ENCODE measurements at regions not wholly inside any gene's neighbourhood (a gene's known extent, or its start where the extent isn't known, plus 50 kb on each side); places are given as distances from the start of the nearest gene placed in this dataset.

DNA sequence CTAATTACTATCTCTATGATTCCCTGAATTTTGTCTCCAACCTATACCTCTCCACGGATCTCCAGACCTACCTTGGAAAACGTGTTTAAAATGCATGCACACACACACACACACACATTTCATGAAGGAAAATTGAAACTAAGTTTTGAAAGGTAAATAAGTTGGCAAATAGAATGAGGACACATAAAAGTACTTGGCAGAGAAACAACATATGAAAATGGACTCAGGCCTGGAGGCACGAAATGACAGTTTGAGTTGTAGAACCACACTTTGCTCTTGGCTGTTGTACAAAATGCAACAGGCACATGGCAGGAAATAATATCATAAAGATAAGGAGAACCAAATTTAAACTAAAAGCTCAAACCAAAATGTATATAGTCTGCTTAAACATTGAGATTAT lies 868.1 kb upstream of the CNTNAP5 start:
- Histone ChIP-seq H3K27me3 (ENCODE audit: control insufficient read depth, low read length) (no peaks in the 10 kb centered on the region), H3K9me2 (replicated peaks; ENCODE audit: control insufficient read depth, low read length) (no peaks in the 10 kb centered on the region), H3K9me3 (ENCODE audit: control insufficient read depth, insufficient read depth, low read length) (no peaks in the 10 kb centered on the region), H4K20me1 (ENCODE audit: control insufficient read depth, insufficient read depth, low read depth, low read length) (no peaks in the 10 kb centered on the region), H3K27ac (ENCODE audit: low read depth, low read length) (no peak overlapping the region), H3K4me3 (ENCODE audit: low read length) (no peak overlapping the region), H3K79me2 (ENCODE audit: control insufficient read depth, low read length) (no peaks in the 10 kb centered on the region), H3K36me3 (ENCODE audit: control insufficient read depth, low read length) (no peaks in the 10 kb centered on the region), H3K4me2 (ENCODE audit: low read length) (no peak overlapping the region), H3F3A (ENCODE audit: control insufficient read depth, insufficient read depth) (no peaks in the 10 kb centered on the region), H3K4me1 (ENCODE audit: control insufficient read depth, low read length) (no peaks in the 10 kb centered on the region)
- no peak for TF ChIP-seq EZH2phosphoT487 (IDR thresholded peaks at IDR 0.05; ENCODE audit: borderline replicate concordance, low read length)
- TF ChIP-seq, protein P1, sequence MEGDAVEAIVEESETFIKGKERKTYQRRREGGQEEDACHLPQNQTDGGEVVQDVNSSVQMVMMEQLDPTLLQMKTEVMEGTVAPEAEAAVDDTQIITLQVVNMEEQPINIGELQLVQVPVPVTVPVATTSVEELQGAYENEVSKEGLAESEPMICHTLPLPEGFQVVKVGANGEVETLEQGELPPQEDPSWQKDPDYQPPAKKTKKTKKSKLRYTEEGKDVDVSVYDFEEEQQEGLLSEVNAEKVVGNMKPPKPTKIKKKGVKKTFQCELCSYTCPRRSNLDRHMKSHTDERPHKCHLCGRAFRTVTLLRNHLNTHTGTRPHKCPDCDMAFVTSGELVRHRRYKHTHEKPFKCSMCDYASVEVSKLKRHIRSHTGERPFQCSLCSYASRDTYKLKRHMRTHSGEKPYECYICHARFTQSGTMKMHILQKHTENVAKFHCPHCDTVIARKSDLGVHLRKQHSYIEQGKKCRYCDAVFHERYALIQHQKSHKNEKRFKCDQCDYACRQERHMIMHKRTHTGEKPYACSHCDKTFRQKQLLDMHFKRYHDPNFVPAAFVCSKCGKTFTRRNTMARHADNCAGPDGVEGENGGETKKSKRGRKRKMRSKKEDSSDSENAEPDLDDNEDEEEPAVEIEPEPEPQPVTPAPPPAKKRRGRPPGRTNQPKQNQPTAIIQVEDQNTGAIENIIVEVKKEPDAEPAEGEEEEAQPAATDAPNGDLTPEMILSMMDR (IDR thresholded peaks at IDR 0.05; ENCODE audit: low read depth, low read length, poor library complexity, severe bottlenecking), result no peak

DNA sequence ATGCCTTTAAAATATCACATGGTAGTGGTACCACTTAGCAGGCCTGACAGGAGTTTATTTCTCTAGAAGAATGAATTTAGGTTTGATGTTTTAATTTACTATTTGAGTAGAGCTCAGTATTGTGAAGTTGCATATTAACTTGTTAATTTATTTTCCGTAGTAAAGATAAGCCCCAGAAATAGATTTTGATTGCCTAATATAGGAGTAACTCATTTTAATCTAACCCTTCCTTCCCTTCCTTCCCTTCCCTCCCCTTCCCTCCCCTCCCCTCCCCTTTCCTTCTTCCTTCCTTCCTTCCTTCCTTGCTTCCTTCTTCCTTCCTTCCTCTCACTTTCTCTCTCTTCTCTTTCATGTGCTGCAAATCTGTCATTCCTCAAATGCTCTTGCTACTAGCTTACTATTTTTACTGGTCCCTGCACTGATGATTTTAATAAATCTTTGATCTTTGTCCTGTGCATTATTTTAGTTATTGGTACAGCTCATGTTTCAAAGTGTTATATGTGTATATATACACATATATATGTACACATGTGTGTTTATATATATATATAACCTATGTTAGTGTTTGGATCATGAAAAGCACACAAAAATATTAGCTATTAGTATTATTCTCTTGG lies 862.6 kb upstream of the CNTNAP5 start:
- no peaks in the 10 kb centered on the region for H3K79me2 ChIP-seq (ENCODE audit: control insufficient read depth, low read length)
- no peaks in the 10 kb centered on the region for H3K9me3 ChIP-seq (ENCODE audit: control insufficient read depth, insufficient read depth, low read length)
- no peaks in the 10 kb centered on the region for H3K27me3 ChIP-seq (ENCODE audit: control insufficient read depth, low read length)
- H4K20me1 ChIP-seq (ENCODE audit: control insufficient read depth, insufficient read depth, low read depth, low read length), result no peaks in the 10 kb centered on the region
- H3K27ac ChIP-seq (ENCODE audit: low read depth, low read length), result no peak overlapping the region
- TF ChIP-seq, protein P1 (IDR thresholded peaks at IDR 0.05; ENCODE audit: low read depth, low read length, poor library complexity, severe bottlenecking), result no peak
- no peak for TF ChIP-seq EZH2phosphoT487 (IDR thresholded peaks at IDR 0.05; ENCODE audit: borderline replicate concordance, low read length)
- H3K9me2 ChIP-seq (replicated peaks; ENCODE audit: control insufficient read depth, low read length), result no peaks in the 10 kb centered on the region
- H3K36me3 ChIP-seq (ENCODE audit: control insufficient read depth, low read length), result no peaks in the 10 kb centered on the region
- H3K4me3 ChIP-seq (ENCODE audit: low read length), result no peak overlapping the region
- H3K4me2 ChIP-seq (ENCODE audit: low read length), result no peak overlapping the region
- H3K4me1 ChIP-seq (ENCODE audit: control insufficient read depth, low read length), result no peaks in the 10 kb centered on the region
- H3F3A ChIP-seq (ENCODE audit: control insufficient read depth, insufficient read depth), result no peaks in the 10 kb centered on the region

DNA sequence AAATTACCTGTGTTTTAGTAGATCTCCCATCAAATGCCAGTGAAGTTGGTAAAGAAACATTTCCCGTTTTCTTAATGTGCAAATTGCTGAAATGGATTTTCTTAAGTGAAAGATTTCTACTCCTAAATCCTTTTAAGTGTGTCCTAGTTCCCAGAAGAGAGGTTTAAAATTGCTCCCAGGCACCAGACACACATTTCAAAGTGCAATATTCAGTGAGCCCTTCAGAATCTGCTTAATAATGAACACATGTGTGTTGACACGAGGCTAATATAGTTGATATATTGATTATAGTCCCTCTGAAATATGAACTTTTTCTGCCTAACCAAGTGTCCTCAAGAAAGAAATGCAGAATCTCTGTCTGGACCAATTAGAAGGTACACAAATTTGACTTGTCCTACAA lies 861.7 kb upstream of the CNTNAP5 start:
- no peak overlapping the region for H3K27ac ChIP-seq (ENCODE audit: low read depth, low read length)
- H3K4me2 ChIP-seq (ENCODE audit: low read length), result no peak overlapping the region
- no peaks in the 10 kb centered on the region for H3K27me3 ChIP-seq (ENCODE audit: control insufficient read depth, low read length)
- H3K79me2 ChIP-seq (ENCODE audit: control insufficient read depth, low read length), result no peaks in the 10 kb centered on the region
- TF ChIP-seq EZH2phosphoT487 (IDR thresholded peaks at IDR 0.05; ENCODE audit: borderline replicate concordance, low read length), result no peak
- TF ChIP-seq, protein P1 (IDR thresholded peaks at IDR 0.05; ENCODE audit: low read depth, low read length, poor library complexity, severe bottlenecking), result no peak
- no peaks in the 10 kb centered on the region for H3K4me1 ChIP-seq (ENCODE audit: control insufficient read depth, low read length)
- H4K20me1 ChIP-seq (ENCODE audit: control insufficient read depth, insufficient read depth, low read depth, low read length), result no peaks in the 10 kb centered on the region
- H3K36me3 ChIP-seq (ENCODE audit: control insufficient read depth, low read length), result no peaks in the 10 kb centered on the region
- H3K9me2 ChIP-seq (replicated peaks; ENCODE audit: control insufficient read depth, low read length), result no peaks in the 10 kb centered on the region
- no peak overlapping the region for H3K4me3 ChIP-seq (ENCODE audit: low read length)
- peaks cover 4% of the 10 kb centered on the region; the same call in 1 of the 2 replicates for H3K9me3 ChIP-seq (ENCODE audit: control insufficient read depth, insufficient read depth, low read length)
- H3F3A ChIP-seq (ENCODE audit: control insufficient read depth, insufficient read depth), result no peaks in the 10 kb centered on the region
